Keratinocyte (primary cell): ENCODE measurements at regions not wholly inside any gene's neighbourhood (a gene's known extent, or its start where the extent isn't known, plus 50 kb on each side); places are given as distances from the start of the nearest gene placed in this dataset.

Experiments used
- CTCF ChIP-seq, 3 experiments: IDR thresholded peaks in 1 of 3; conservative IDR thresholded peaks in 1 of 3; optimal IDR thresholded peaks in 1 of 3; 2 replicates in 2 of 3; 3 replicates in 1 of 3; pipeline versions ENCODE3 to v1.5.1; 2011; ENCODE audit warnings: low read length in 3 of 3, mild to moderate bottlenecking in 3 of 3, moderate library complexity in 2 of 3, control low read depth in 1 of 3, inconsistent platforms in 1 of 3; ENCODE audit not compliant: insufficient read depth in 2 of 3; ENCODE audit errors: extremely low read depth in 1 of 3
- EZH2 ChIP-seq: IDR thresholded peaks from one replicate; pipeline ENCODE4 v1.6.1; 2012; ENCODE audit warnings: inconsistent platforms, mild to moderate bottlenecking, low read length, moderate library complexity

- TF ChIP-seq CTCF (optimal IDR thresholded peaks at IDR 0.05 in 1 of 3, IDR thresholded peaks at IDR 0.05 in 1 of 3, conservative IDR thresholded peaks at IDR 0.05 in 1 of 3; ENCODE audit: extremely low read depth in 1 of 3, insufficient read depth in 2 of 3, low read length in 3 of 3) (no peak), EZH2 (no peak)
Measured at GRCh38 chr6:19551611-19552010, 285.6 kb upstream of the ID4 start.
